ENCODE measurements at regions not wholly inside any gene's neighbourhood (a gene's known extent, or its start where the extent isn't known, plus 50 kb on each side); places are given as distances from the start of the nearest gene placed in this dataset.

DNA sequence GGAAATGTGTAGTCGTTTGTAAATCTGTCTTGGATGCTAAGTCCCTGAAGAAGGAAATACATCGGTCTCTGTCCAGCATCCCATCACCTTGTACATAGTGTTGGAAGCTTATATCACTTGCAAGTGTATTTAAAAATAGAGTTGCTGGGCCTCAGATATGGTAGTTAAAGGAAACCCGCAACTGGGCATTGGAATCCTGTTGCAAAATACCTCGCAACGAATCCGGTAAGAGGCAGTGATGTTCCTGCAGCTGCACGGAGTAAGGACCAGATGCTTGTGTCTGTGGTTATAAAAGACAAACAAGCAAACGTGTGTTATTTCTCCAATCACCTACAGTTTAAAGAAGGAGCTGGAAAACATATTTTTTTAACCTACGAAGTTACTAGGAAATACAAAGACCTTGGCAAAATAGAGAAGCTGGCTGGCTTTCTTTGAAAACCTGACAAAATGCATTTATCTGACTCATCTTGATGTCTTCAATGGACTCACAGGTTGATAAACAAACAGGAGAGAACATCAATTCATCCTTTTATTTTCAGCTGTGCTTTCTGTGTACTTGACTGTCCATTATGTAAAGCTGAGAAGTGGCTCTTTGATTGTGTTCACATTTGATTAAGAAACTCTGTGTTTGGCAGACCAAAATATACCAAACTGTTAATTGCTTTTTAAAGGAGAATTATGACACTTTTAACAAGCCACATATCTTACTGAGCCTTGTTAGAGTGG, 326.4 kb downstream of the SFMBT2 start:
- H3K27ac ChIP-seq, result no peak overlapping the region
- no peak for TF ChIP-seq ZFX (IDR thresholded peaks at IDR 0.05; ENCODE audit: borderline replicate concordance)
- TF ChIP-seq, protein P1, sequence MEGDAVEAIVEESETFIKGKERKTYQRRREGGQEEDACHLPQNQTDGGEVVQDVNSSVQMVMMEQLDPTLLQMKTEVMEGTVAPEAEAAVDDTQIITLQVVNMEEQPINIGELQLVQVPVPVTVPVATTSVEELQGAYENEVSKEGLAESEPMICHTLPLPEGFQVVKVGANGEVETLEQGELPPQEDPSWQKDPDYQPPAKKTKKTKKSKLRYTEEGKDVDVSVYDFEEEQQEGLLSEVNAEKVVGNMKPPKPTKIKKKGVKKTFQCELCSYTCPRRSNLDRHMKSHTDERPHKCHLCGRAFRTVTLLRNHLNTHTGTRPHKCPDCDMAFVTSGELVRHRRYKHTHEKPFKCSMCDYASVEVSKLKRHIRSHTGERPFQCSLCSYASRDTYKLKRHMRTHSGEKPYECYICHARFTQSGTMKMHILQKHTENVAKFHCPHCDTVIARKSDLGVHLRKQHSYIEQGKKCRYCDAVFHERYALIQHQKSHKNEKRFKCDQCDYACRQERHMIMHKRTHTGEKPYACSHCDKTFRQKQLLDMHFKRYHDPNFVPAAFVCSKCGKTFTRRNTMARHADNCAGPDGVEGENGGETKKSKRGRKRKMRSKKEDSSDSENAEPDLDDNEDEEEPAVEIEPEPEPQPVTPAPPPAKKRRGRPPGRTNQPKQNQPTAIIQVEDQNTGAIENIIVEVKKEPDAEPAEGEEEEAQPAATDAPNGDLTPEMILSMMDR (IDR thresholded peaks at IDR 0.05), result no peak

DNA sequence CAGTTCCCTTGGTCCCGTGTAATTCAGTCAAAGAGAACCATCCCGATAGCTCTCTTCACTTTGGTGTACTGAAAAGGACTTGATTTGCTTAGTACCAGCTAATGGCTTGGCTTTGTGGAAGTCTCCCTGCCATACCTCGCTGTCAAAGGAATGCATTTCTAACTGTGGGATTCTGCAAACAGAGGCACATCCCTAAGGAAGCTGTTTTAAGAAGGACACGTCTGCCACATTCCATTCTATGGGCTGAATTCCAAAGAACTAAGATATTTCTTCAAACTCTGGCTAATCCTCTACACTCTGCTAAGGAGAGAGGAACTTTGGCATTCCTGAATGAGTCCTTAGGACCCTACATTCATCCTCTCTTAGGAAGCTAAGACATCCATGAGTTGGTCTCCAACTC, 327.9 kb downstream of the SFMBT2 start:
- TF ChIP-seq ZFX (IDR thresholded peaks at IDR 0.05; ENCODE audit: borderline replicate concordance), result no peak
- TF ChIP-seq, protein P1 (IDR thresholded peaks at IDR 0.05), result no peak

DNA sequence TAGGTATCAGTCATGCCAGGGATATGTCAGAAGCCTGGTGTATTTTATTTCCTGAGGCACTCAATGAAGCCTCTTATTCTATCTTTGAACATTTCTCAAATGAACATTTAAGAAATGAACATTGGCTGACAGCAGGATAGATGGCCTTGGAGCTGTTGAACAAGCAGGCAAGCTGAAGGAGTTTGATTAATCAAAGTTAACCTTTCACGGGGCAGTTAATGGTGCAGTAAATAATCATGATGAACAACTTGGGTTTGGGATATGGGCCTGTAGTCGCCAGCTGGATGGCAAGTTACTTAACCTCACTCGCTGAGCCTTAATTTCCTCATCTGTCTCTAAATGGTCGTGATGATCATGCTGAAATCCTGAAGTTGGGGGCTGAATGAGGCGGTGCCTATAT, 333.0 kb downstream of the SFMBT2 start:
- no peak for TF ChIP-seq ZFX (IDR thresholded peaks at IDR 0.05; ENCODE audit: borderline replicate concordance)
- TF ChIP-seq, protein P1 (IDR thresholded peaks at IDR 0.05), result no peak
- H3K27ac ChIP-seq, result no peak overlapping the region

More for the DNA sequence above, 327.9 kb downstream of the SFMBT2 start:
- H3K27ac ChIP-seq, result no peak overlapping the region

DNA sequence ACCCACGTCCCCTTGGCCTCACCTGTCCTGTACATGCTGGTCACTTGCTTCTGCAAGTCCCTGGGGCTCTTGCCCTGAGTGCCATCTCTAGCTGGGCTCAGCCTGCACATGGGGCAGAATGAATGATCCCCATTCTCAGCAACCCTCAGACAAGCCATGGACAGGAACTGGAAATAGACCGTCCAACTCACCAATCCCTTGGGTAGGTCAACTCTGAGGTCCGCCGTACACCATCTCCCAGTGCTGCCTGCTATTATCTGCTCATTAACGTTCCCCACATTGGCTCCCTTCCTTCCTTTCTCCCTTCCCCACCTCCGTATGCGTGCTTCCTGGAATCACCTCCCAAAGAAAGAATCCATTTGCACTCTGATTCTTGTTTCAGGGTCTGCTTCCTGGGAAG, 335.0 kb downstream of the SFMBT2 start:
- TF ChIP-seq, protein P1 (IDR thresholded peaks at IDR 0.05), result no peak
- no peak for TF ChIP-seq ZFX (IDR thresholded peaks at IDR 0.05; ENCODE audit: borderline replicate concordance)
- no peak overlapping the region for H3K27ac ChIP-seq

DNA sequence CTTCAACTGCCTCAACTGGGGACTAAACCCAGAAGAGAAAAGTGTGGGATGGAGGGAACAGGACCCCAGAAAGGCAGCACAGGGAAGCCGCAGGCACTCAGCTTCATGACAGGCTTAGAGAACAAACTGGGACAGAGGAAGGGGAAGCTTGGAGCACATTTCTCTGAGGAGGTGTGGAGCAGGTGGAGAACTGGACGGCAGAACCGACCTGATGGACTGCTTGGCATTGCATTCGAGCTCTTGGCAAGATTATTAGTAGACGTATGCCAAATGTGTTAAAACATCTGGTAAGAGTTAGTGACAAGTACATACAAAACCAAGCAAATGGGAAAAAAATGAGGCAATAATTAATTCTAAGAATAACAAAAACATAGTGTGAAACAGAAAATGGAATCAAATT, 335.7 kb downstream of the SFMBT2 start:
- TF ChIP-seq ZFX (IDR thresholded peaks at IDR 0.05; ENCODE audit: borderline replicate concordance), result no peak
- TF ChIP-seq, protein P1 (IDR thresholded peaks at IDR 0.05), result no peak
- H3K27ac ChIP-seq, result no peak overlapping the region

DNA sequence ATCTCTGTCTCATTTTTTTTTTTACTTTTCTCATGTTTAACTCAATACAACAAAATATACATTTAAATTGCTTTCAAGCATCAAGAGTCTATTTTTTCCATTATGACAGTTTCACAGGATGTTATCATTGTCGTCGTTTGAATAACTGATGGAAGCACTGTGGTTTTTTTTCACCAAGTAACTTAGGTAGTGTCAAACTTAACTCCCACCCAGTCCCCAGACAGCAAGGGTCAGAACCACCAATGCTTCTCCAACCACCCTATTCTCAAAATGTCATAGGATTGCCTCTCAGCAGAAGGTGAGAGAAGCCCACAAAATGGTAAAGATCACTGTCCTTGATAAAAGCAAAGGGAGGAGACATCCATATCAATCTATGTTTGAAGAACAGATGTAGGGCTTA, 339.4 kb downstream of the SFMBT2 start:
- H3K27ac ChIP-seq, result no peak overlapping the region
- TF ChIP-seq, protein P1 (IDR thresholded peaks at IDR 0.05), result no peak
- no peak for TF ChIP-seq ZFX (IDR thresholded peaks at IDR 0.05; ENCODE audit: borderline replicate concordance)

DNA sequence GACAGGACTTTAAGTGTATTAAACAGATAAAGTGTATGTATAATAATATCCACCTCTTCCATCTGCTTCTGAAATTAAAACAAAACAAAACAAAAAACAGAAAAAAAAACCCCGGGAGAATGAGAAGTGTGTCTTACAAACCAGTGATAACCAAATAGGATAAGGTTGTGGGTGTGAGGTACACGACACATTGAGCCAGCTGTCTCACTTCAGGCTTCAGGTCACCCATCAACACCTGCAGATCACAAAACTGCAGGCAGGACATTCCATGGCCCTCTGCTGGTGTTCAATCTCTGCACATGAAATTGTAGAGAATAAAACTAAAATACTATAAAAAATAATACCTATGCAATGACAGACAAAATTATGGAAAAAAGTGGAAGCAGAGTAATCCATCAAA, 339.9 kb downstream of the SFMBT2 start:
- H3K27ac ChIP-seq, result no peak overlapping the region
- no peak for TF ChIP-seq ZFX (IDR thresholded peaks at IDR 0.05; ENCODE audit: borderline replicate concordance)
- TF ChIP-seq, protein P1 (IDR thresholded peaks at IDR 0.05), result no peak
